ENCODE measurements at regions not wholly inside any gene's neighbourhood (a gene's known extent, or its start where the extent isn't known, plus 50 kb on each side); places are given as distances from the start of the nearest gene placed in this dataset.
A peak's percentile ranks its signal among the peaks of the same experiment; 100 is the strongest.

GRCh38 chr5:26761045-26761444 lies 277.3 kb downstream of the CDH9 start:
- Histone ChIP-seq H3K9me3 (ENCODE audit: control insufficient read depth in 4 of 4, insufficient read depth in 3 of 4, low read length in 3 of 4) (no peaks in the 10 kb centered on the region), H3K4me1 (ENCODE audit: control insufficient read depth in 5 of 5, insufficient read depth in 5 of 5, low read length in 5 of 5) (peaks cover 0 to 6% (median 0%) of the 10 kb centered on the region in 5 donors), H3K4me3 (no peak overlapping the region), H3K27ac (ENCODE audit: low read depth in 1 of 2, low read length in 1 of 2) (no peak overlapping the region), H3K36me3 (ENCODE audit: control insufficient read depth in 4 of 4, insufficient read depth in 4 of 4, low read length in 4 of 4) (no peaks in the 10 kb centered on the region), H3K27me3 (ENCODE audit: control insufficient read depth in 3 of 3, insufficient read depth in 3 of 3, low read length in 2 of 3) (no peaks in the 10 kb centered on the region), H3K9ac (ENCODE audit: insufficient read depth in 1 of 2, low read length in 2 of 2) (no peak overlapping the region)
- 63 to 73% methylated on average over 7 of the region's 7 CpGs for WGBS, 2 donors
- DNase-seq, result peak in 1 of 3 donors; percentile 2
- ATAC-seq (ENCODE audit: insufficient read depth, low FRiP score), result no peak
- TF ChIP-seq CTCF (IDR thresholded peaks at IDR 0.05; ENCODE audit: control extremely low read depth, extremely low read depth), result no peak

DNA sequence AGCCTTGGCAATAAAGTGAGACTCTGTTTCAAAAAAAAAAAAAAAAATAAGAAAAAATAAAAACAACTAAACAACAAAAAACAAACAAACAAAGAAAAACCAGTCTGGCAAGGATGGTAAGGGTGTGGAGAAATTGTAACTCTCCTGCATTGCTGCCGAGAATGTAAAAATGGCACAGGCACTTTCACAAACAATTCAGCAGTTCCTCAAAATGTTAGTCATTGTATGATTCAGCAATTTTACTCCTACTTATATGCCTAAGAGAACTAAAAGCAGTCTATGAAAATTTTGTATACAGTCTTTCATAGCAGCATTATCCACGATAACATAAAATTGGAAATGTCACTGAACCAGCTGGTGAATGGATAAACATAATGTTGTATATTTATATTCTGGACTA lies 280.4 kb downstream of the CDH9 start:
- ATAC-seq (ENCODE audit: insufficient read depth, low FRiP score), result no peak

GRCh38 chr5:26749829-26750228 lies 288.6 kb downstream of the CDH9 start:
- Histone ChIP-seq H3K9me3 (ENCODE audit: control insufficient read depth in 4 of 4, insufficient read depth in 3 of 4, low read length in 3 of 4) (no peaks in the 10 kb centered on the region), H3K27ac (ENCODE audit: low read depth in 1 of 2, low read length in 1 of 2) (no peak overlapping the region), H3K9ac (ENCODE audit: insufficient read depth in 1 of 2, low read length in 2 of 2) (no peak overlapping the region), H3K36me3 (ENCODE audit: control insufficient read depth in 4 of 4, insufficient read depth in 4 of 4, low read length in 4 of 4) (no peaks in the 10 kb centered on the region), H3K4me3 (no peak overlapping the region), H3K27me3 (ENCODE audit: control insufficient read depth in 3 of 3, insufficient read depth in 3 of 3, low read length in 2 of 3) (no peaks in the 10 kb centered on the region), H3K4me1 (ENCODE audit: control insufficient read depth in 5 of 5, insufficient read depth in 5 of 5, low read length in 5 of 5) (no peaks in the 10 kb centered on the region)
- DNase-seq, result no peak
- 22 to 67% methylated on average over 1 of the region's 1 CpG for WGBS, 2 donors
- TF ChIP-seq CTCF (IDR thresholded peaks at IDR 0.05; ENCODE audit: control extremely low read depth, extremely low read depth), result no peak
- ATAC-seq (ENCODE audit: insufficient read depth, low FRiP score), result no peak

More for the DNA sequence above, 280.4 kb downstream of the CDH9 start:
- no peak overlapping the region for H3K27ac ChIP-seq (ENCODE audit: low read depth in 1 of 2, low read length in 1 of 2)
- no peaks in the 10 kb centered on the region for H3K27me3 ChIP-seq (ENCODE audit: control insufficient read depth in 3 of 3, insufficient read depth in 3 of 3, low read length in 2 of 3)
- no peak for TF ChIP-seq CTCF (IDR thresholded peaks at IDR 0.05; ENCODE audit: control extremely low read depth, extremely low read depth)
- no peak for DNase-seq
- WGBS, 2 donors, result 48 to 66% methylated on average over 2 of the region's 2 CpGs
- no peak overlapping the region for H3K9ac ChIP-seq (ENCODE audit: insufficient read depth in 1 of 2, low read length in 2 of 2)
- peaks cover 0 to 6% (median 0%) of the 10 kb centered on the region in 5 donors for H3K4me1 ChIP-seq (ENCODE audit: control insufficient read depth in 5 of 5, insufficient read depth in 5 of 5, low read length in 5 of 5)
- no peak overlapping the region for H3K4me3 ChIP-seq
- no peaks in the 10 kb centered on the region for H3K36me3 ChIP-seq (ENCODE audit: control insufficient read depth in 4 of 4, insufficient read depth in 4 of 4, low read length in 4 of 4)
- H3K9me3 ChIP-seq (ENCODE audit: control insufficient read depth in 4 of 4, insufficient read depth in 3 of 4, low read length in 3 of 4), result no peaks in the 10 kb centered on the region

- ATAC-seq (ENCODE audit: insufficient read depth, low FRiP score), result no peak
- Histone ChIP-seq H3K4me3 (no peak overlapping the region), H3K9me3 (ENCODE audit: control insufficient read depth in 4 of 4, insufficient read depth in 3 of 4, low read length in 3 of 4) (no peaks in the 10 kb centered on the region), H3K27me3 (ENCODE audit: control insufficient read depth in 3 of 3, insufficient read depth in 3 of 3, low read length in 2 of 3) (no peaks in the 10 kb centered on the region), H3K4me1 (ENCODE audit: control insufficient read depth in 5 of 5, insufficient read depth in 5 of 5, low read length in 5 of 5) (no peaks in the 10 kb centered on the region), H3K27ac (ENCODE audit: low read depth in 1 of 2, low read length in 1 of 2) (no peak overlapping the region), H3K36me3 (ENCODE audit: control insufficient read depth in 4 of 4, insufficient read depth in 4 of 4, low read length in 4 of 4) (no peaks in the 10 kb centered on the region), H3K9ac (ENCODE audit: insufficient read depth in 1 of 2, low read length in 2 of 2) (no peak overlapping the region)
- DNase-seq, result no peak
- TF ChIP-seq CTCF (IDR thresholded peaks at IDR 0.05; ENCODE audit: control extremely low read depth, extremely low read depth), result no peak
Measured at GRCh38 chr5:26740182-26740581, 298.2 kb downstream of the CDH9 start.
